HCT116 (cell line): ENCODE measurements at regions not wholly inside any gene's neighbourhood (a gene's known extent, or its start where the extent isn't known, plus 50 kb on each side); places are given as distances from the start of the nearest gene placed in this dataset.

Experiments used
- ATAC-seq: fragments of 200-7000 bp; cut with Tn5 transposase; 2 replicates; pipeline ENCODE4 v1.9.1; 2020; ENCODE audit warnings: mild to moderate bottlenecking, moderate library complexity
- BruUV-seq: library from RNA; stranded (reverse); fragments of 400-500 nt; replicated peaks from 2 replicates; lab custom pipeline; 2021; lab: Mats Ljungman, UMichigan
- CTCF ChIA-PET: fragments of 300-600 bp; sonication (Branson Sonifier 250); formaldehyde crosslinking; loops from one replicate; lab custom pipeline; 2021; ENCODE audit warnings: antibody characterized with exemption; lab: Charles Lee
- POLR2A ChIA-PET: fragments of 300-600, 350-600 bp; sonication (Branson Sonifier 250); formaldehyde crosslinking; loops from one replicate; lab custom pipeline; 2021; ENCODE audit warnings: antibody characterized with exemption; lab: Charles Lee
- RAD21 ChIA-PET, 2 experiments: fragments of 300-600 bp; sonication (Branson Sonifier 250); formaldehyde crosslinking; loops; one replicate each; lab custom pipeline; 2023; ENCODE audit warnings: low total read pairs in 2 of 2; ENCODE audit not compliant: uncharacterized antibody in 2 of 2, unreplicated experiment in 2 of 2, low non-redundant PET in 1 of 2; lab: Charles Lee
- DNase-seq: peaks from one replicate; pipeline ENCODE4 v3.0.0-alpha.2; 2010; ENCODE audit warnings: low read depth, low spot score
- H2AFZ ChIP-seq: fragments of 200-600 bp; shearing (Covaris generic), sonication (generic); 2 replicates; pipeline ENCODE4 v1.6.1; 2017; ENCODE audit warnings: low read depth, mixed run types, mixed read lengths, antibody characterized with exemption, low read length; ENCODE audit not compliant: poor library complexity, severe bottlenecking
- H3K27ac ChIP-seq: 2 replicates; pipeline ENCODE4 v1.5.1; 2012; ENCODE audit warnings: low read depth, low read length
- H3K27me3 ChIP-seq: fragments of 200-600 bp; sonication (generic); 2 replicates; pipeline ENCODE4 v1.6.1; 2016; ENCODE audit warnings: mixed run types, low read length, mixed read lengths; ENCODE audit not compliant: insufficient read depth
- H3K36me3 ChIP-seq, 2 experiments: fragments of 200-500 bp in 1 of 2; fragments of 200-600 bp in 1 of 2; sonication (Bioruptor generic) in 1 of 2; sonication (generic) in 1 of 2; 2 replicates each; pipeline versions ENCODE4 v1.5.1 to v1.6.1; 2014 to 2016; ENCODE audit warnings: low read length in 2 of 2, inconsistent platforms in 1 of 2, mixed read lengths in 1 of 2, mixed run types in 1 of 2; ENCODE audit not compliant: insufficient read depth in 2 of 2, control insufficient read depth in 1 of 2
- H3K4me1 ChIP-seq, 2 experiments: fragments of 200-600 bp in 1 of 2; sonication (generic) in 1 of 2; 2 replicates each; pipeline versions ENCODE4 v1.5.1 to v1.6.1; 2012 to 2017; ENCODE audit warnings: low read length in 2 of 2, inconsistent platforms in 1 of 2, mild to moderate bottlenecking in 1 of 2, mixed read lengths in 1 of 2, mixed run types in 1 of 2, moderate library complexity in 1 of 2; ENCODE audit not compliant: insufficient read depth in 2 of 2, control insufficient read depth in 1 of 2
- H3K4me2 ChIP-seq: fragments of 200-600 bp; sonication (generic); 2 replicates; pipeline ENCODE4 v1.6.1; 2017; ENCODE audit warnings: mixed run types, low read length, mixed read lengths
- H3K4me3 ChIP-seq, 2 experiments: fragments of 200-600 bp in 1 of 2; sonication (generic) in 1 of 2; replicated peaks in 1 of 2; 2 replicates each; pipeline ENCODE4 v1.5.1; 2011 to 2016; ENCODE audit warnings: low read length in 2 of 2, control low read depth in 1 of 2, low read depth in 1 of 2, mild to moderate bottlenecking in 1 of 2, mixed read lengths in 1 of 2, mixed run types in 1 of 2
- H3K79me2 ChIP-seq: fragments of 200-600 bp; sonication (generic); 2 replicates; pipeline ENCODE4 v1.6.1; 2017; ENCODE audit warnings: mild to moderate bottlenecking, mixed run types, low read length, moderate library complexity, mixed read lengths; ENCODE audit not compliant: insufficient read depth
- H3K9ac ChIP-seq: fragments of 200-600 bp; sonication (generic); 2 replicates; pipeline ENCODE4 v1.6.1; 2016; ENCODE audit warnings: low read length, mixed read lengths
- H3K9me2 ChIP-seq: fragments of 200-600 bp; sonication (generic), shearing (Covaris generic); 2 replicates; pipeline ENCODE4 v1.6.1; 2017; ENCODE audit warnings: mixed run types, mild to moderate bottlenecking, moderate library complexity; ENCODE audit not compliant: insufficient read depth
- H3K9me3 ChIP-seq, 2 experiments: fragments of 200-500 bp in 1 of 2; fragments of 200-600 bp in 1 of 2; sonication (Bioruptor generic) in 1 of 2; sonication (generic) in 1 of 2; 2 replicates each; pipeline ENCODE4 v1.6.1; 2014 to 2017; ENCODE audit warnings: low read length in 2 of 2, mixed read lengths in 2 of 2, inconsistent platforms in 1 of 2, low read depth in 1 of 2, mild to moderate bottlenecking in 1 of 2, mixed run types in 1 of 2, moderate library complexity in 1 of 2; ENCODE audit not compliant: control insufficient read depth in 1 of 2, insufficient read depth in 1 of 2
- H4K20me1 ChIP-seq: fragments of 200-600 bp; sonication (generic), shearing (Covaris generic); 2 replicates; pipeline ENCODE4 v1.6.1; 2017; ENCODE audit warnings: mixed run types, mild to moderate bottlenecking, moderate library complexity; ENCODE audit not compliant: insufficient read depth
- CBX3 ChIP-seq: IDR thresholded peaks from 2 replicates; pipeline ENCODE4 v1.6.1; 2012; ENCODE audit warnings: low read depth
- CEBPB ChIP-seq: IDR thresholded peaks from 2 replicates; pipeline ENCODE4 v1.6.1; 2012; ENCODE audit warnings: low read depth
- EGR1 ChIP-seq: IDR thresholded peaks from 2 replicates; pipeline ENCODE4 v1.6.1; 2012; ENCODE audit warnings: low read depth
- ELF1 ChIP-seq: IDR thresholded peaks from 2 replicates; pipeline ENCODE4 v1.6.1; 2012; ENCODE audit warnings: low read depth, borderline replicate concordance
- EZH2phosphoT487 ChIP-seq: fragments of 200-600 bp; IDR thresholded peaks from 2 replicates; pipeline ENCODE4 v1.6.1; 2018; ENCODE audit warnings: antibody characterized with exemption, borderline replicate concordance
- JUND ChIP-seq: IDR thresholded peaks from 2 replicates; pipeline ENCODE4 v1.6.1; 2012
- POLR2A ChIP-seq: IDR thresholded peaks from 2 replicates; pipeline ENCODE4 v1.7.0; 2011; ENCODE audit warnings: borderline replicate concordance; ENCODE audit not compliant: insufficient read depth, insufficient read length; ENCODE audit errors: extremely low read depth
- TCF7L2 ChIP-seq: IDR thresholded peaks from 2 replicates; pipeline ENCODE4 v1.7.0; 2011; ENCODE audit warnings: borderline replicate concordance, inconsistent platforms; ENCODE audit not compliant: insufficient read depth, insufficient read length; ENCODE audit errors: extremely low read depth
- YY1 ChIP-seq: IDR thresholded peaks from 2 replicates; pipeline ENCODE4 v1.6.1; 2011; ENCODE audit warnings: low read length, low read depth, moderate library complexity, mild to moderate bottlenecking; ENCODE audit not compliant: insufficient replicate concordance; ENCODE audit errors: extremely low read depth
- ZBTB33 ChIP-seq: IDR thresholded peaks from 2 replicates; pipeline ENCODE4 v1.6.1; 2011; ENCODE audit warnings: mild to moderate bottlenecking, low read length, moderate library complexity; ENCODE audit not compliant: insufficient replicate concordance; ENCODE audit errors: extremely low read depth
- ZFX ChIP-seq: fragments of 450-650 bp; IDR thresholded peaks from 2 replicates; pipeline ENCODE4 v1.6.1; 2017
- ZNF274 ChIP-seq: fragments of 200-500 bp; sonication (Bioruptor generic); IDR thresholded peaks from 2 replicates; pipeline ENCODE4 v1.6.1; 2014; ENCODE audit warnings: mild to moderate bottlenecking, low read depth, low read length, inconsistent platforms
- intact Hi-C: fragments of 100-400 bp; cut with micrococcal nuclease; formaldehyde crosslinking; loops from 2 replicates; pipeline ENCODE4 v1.10.0; 2022
- TF ChIP-seq, protein P1 (sequence below): IDR thresholded peaks from 2 replicates; pipeline ENCODE4 v1.6.1; 2012; ENCODE audit warnings: low read depth
- TF ChIP-seq, protein P2 (sequence below), 3 experiments: fragments of 200-600 bp in 1 of 3; sonication (generic) in 1 of 3; IDR thresholded peaks in 2 of 3; conservative IDR thresholded peaks in 1 of 3; 2 replicates each; pipeline ENCODE4 v1.5.1; 2012 to 2017; ENCODE audit warnings: low read depth in 2 of 3, low read length in 2 of 3, antibody characterized with exemption in 1 of 3, borderline replicate concordance in 1 of 3, control low read depth in 1 of 3, mild to moderate bottlenecking in 1 of 3, mixed read lengths in 1 of 3, mixed run types in 1 of 3, moderate library complexity in 1 of 3; ENCODE audit not compliant: insufficient read depth in 1 of 3

DNA sequence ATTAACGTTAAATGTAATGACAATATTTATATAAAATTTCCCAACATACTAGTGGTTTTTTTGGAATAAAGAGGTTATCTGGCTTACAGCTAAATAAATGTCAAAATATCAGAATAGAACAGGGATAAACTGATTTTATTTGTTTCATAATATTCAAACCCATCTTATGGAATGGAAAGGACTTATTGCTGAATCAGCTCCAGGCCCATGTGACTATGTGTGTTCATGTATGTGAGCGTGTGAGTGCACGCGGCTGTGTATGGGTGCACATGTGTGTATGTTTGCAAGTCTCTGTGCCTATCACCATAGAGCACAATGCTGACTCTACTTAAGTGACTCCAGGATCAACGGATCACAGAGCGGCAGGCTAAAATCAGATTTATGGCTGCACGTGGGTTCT lies 392.3 kb upstream of the GRM7 start:
- no peaks in the 10 kb centered on the region for H4K20me1 ChIP-seq
- no peaks in the 10 kb centered on the region for H3K79me2 ChIP-seq
- intact Hi-C loops = no loop called here
- no peak overlapping the region for H3K27ac ChIP-seq
- no peak for TF ChIP-seq EGR1
- no peak for TF ChIP-seq ZBTB33
- TF ChIP-seq ZNF274 = no peak
- TF ChIP-seq EZH2phosphoT487 = no peak
- TF ChIP-seq, all 23 proteins: peak for 0
- ATAC-seq (no peak), DNase-seq (no peak)
- Histone ChIP-seq H3K4me2 (no peak overlapping the region), H3K9me3 (no peaks in the 10 kb centered on the region), H3K9me2 (no peaks in the 10 kb centered on the region), H3K4me1 (no peaks in the 10 kb centered on the region), H2AFZ (no peak overlapping the region), H3K36me3 (no peaks in the 10 kb centered on the region), H3K9ac (no peak overlapping the region), H3K4me3 (no peak overlapping the region), H3K27me3 (no peaks in the 10 kb centered on the region)
- ChIA-PET CTCF (no interaction called here), POLR2A (no interaction called here), RAD21 (no interaction called here)
- BruUV-seq = no TSS peak

DNA sequence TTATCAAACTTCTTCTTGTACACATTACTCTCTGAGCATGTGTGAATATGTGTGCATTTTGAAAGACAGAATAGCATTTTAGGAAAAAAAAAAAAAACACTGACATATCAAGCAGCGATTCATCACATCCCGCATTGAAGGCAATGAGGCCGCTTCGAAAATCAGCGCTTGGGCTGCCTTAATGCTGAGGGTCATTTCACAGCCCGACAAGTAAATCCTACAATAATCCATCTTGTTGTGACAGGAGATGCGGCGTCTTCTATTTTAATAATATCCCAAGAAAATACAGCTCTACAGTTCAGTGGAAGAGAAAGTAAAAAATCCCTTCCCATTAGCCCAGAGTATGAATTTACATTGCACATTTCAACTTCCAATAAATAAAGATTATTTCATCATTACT lies 389.2 kb upstream of the GRM7 start:
- ChIA-PET POLR2A (no interaction called here), CTCF (no interaction called here), RAD21 (no interaction called here)
- Histone ChIP-seq H3K9me3 (no peaks in the 10 kb centered on the region), H3K9me2 (no peaks in the 10 kb centered on the region), H3K79me2 (no peaks in the 10 kb centered on the region), H3K27ac (no peak overlapping the region), H3K27me3 (no peaks in the 10 kb centered on the region), H4K20me1 (no peaks in the 10 kb centered on the region), H2AFZ (no peak overlapping the region), H3K9ac (no peak overlapping the region), H3K4me3 (no peak overlapping the region), H3K4me1 (no peaks in the 10 kb centered on the region), H3K4me2 (no peak overlapping the region), H3K36me3 (no peaks in the 10 kb centered on the region)
- DNase-seq (no peak), ATAC-seq (no peak)
- intact Hi-C loops = no loop called here
- BruUV-seq = no TSS peak
- TF ChIP-seq, protein P1, sequence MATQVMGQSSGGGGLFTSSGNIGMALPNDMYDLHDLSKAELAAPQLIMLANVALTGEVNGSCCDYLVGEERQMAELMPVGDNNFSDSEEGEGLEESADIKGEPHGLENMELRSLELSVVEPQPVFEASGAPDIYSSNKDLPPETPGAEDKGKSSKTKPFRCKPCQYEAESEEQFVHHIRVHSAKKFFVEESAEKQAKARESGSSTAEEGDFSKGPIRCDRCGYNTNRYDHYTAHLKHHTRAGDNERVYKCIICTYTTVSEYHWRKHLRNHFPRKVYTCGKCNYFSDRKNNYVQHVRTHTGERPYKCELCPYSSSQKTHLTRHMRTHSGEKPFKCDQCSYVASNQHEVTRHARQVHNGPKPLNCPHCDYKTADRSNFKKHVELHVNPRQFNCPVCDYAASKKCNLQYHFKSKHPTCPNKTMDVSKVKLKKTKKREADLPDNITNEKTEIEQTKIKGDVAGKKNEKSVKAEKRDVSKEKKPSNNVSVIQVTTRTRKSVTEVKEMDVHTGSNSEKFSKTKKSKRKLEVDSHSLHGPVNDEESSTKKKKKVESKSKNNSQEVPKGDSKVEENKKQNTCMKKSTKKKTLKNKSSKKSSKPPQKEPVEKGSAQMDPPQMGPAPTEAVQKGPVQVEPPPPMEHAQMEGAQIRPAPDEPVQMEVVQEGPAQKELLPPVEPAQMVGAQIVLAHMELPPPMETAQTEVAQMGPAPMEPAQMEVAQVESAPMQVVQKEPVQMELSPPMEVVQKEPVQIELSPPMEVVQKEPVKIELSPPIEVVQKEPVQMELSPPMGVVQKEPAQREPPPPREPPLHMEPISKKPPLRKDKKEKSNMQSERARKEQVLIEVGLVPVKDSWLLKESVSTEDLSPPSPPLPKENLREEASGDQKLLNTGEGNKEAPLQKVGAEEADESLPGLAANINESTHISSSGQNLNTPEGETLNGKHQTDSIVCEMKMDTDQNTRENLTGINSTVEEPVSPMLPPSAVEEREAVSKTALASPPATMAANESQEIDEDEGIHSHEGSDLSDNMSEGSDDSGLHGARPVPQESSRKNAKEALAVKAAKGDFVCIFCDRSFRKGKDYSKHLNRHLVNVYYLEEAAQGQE = no peak
- TF ChIP-seq CEBPB (no peak), CBX3 (no peak), EZH2phosphoT487 (no peak), TCF7L2 (no peak), ELF1 (no peak), POLR2A (no peak), ZFX (no peak), JUND (no peak), YY1 (no peak)
- TF ChIP-seq, protein P2, sequence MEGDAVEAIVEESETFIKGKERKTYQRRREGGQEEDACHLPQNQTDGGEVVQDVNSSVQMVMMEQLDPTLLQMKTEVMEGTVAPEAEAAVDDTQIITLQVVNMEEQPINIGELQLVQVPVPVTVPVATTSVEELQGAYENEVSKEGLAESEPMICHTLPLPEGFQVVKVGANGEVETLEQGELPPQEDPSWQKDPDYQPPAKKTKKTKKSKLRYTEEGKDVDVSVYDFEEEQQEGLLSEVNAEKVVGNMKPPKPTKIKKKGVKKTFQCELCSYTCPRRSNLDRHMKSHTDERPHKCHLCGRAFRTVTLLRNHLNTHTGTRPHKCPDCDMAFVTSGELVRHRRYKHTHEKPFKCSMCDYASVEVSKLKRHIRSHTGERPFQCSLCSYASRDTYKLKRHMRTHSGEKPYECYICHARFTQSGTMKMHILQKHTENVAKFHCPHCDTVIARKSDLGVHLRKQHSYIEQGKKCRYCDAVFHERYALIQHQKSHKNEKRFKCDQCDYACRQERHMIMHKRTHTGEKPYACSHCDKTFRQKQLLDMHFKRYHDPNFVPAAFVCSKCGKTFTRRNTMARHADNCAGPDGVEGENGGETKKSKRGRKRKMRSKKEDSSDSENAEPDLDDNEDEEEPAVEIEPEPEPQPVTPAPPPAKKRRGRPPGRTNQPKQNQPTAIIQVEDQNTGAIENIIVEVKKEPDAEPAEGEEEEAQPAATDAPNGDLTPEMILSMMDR (IDR thresholded peaks at IDR 0.05 in 2 of 3, conservative IDR thresholded peaks at IDR 0.05 in 1 of 3; ENCODE audit: borderline replicate concordance in 1 of 3, insufficient read depth in 1 of 3, low read depth in 2 of 3, low read length in 2 of 3) = no peak
